ENCODE measurements at regions not wholly inside any gene's neighbourhood (a gene's known extent, or its start where the extent isn't known, plus 50 kb on each side); places are given as distances from the start of the nearest gene placed in this dataset.

- TF ChIP-seq CTCF (conservative IDR thresholded peaks at IDR 0.05): no peak
- TF ChIP-seq ZFX (IDR thresholded peaks at IDR 0.05): no peak
Observed at GRCh38 chr6:128712898-128713297, 170.0 kb upstream of the LAMA2 start.
